Lung (tissue), 11 donors: ENCODE measurements at regions not wholly inside any gene's neighbourhood (a gene's known extent, or its start where the extent isn't known, plus 50 kb on each side); places are given as distances from the start of the nearest gene placed in this dataset.

Source experiments
- ATAC-seq: fragments of 200-7000 bp; cut with Tn5 transposase; one replicate; pipeline ENCODE4 v1.9.1; 2020; ENCODE audit warnings: moderate number of reproducible peaks; ENCODE audit not compliant: insufficient read depth, low FRiP score
- DNase-seq, 3 donors: peaks; one replicate each; pipeline ENCODE4 v3.0.0-alpha.2; 2013 to 2017
- H3K27ac ChIP-seq, 2 donors: one replicate each; pipeline ENCODE4 v1.5.1; 2013; ENCODE audit warnings: mild to moderate bottlenecking in 2 of 2, moderate library complexity in 2 of 2, control low read depth in 1 of 2, inconsistent platforms in 1 of 2, low read depth in 1 of 2, low read length in 1 of 2
- H3K27me3 ChIP-seq, 3 donors: one replicate each; pipeline ENCODE4 v1.5.1; 2013; ENCODE audit warnings: low read length in 2 of 3; ENCODE audit not compliant: control insufficient read depth in 3 of 3, insufficient read depth in 3 of 3
- H3K36me3 ChIP-seq, 4 donors: one replicate each; pipeline ENCODE4 v1.5.1; 2013; ENCODE audit warnings: low read length in 4 of 4, mild to moderate bottlenecking in 1 of 4, moderate library complexity in 1 of 4; ENCODE audit not compliant: control insufficient read depth in 4 of 4, insufficient read depth in 4 of 4
- H3K4me1 ChIP-seq, 5 donors: one replicate each; pipeline ENCODE4 v1.5.1; 2013; ENCODE audit warnings: low read length in 5 of 5, mild to moderate bottlenecking in 2 of 5, moderate library complexity in 1 of 5; ENCODE audit not compliant: control insufficient read depth in 5 of 5, insufficient read depth in 5 of 5
- H3K4me3 ChIP-seq: one replicate; pipeline ENCODE4 v1.5.1; 2013; ENCODE audit warnings: mild to moderate bottlenecking, control low read depth, moderate library complexity
- H3K9ac ChIP-seq, 2 donors: one replicate each; pipeline ENCODE4 v1.5.1; 2013; ENCODE audit warnings: low read length in 2 of 2, control low read depth in 1 of 2; ENCODE audit not compliant: insufficient read depth in 1 of 2
- H3K9me3 ChIP-seq, 4 donors: one replicate each; pipeline ENCODE4 v1.5.1; 2013; ENCODE audit warnings: low read length in 3 of 4, mild to moderate bottlenecking in 1 of 4, moderate library complexity in 1 of 4; ENCODE audit not compliant: control insufficient read depth in 4 of 4, insufficient read depth in 3 of 4
- WGBS, 2 donors: extraction: QIAGEN DNeasy Blood & Tissue Kit; methylation state at CpG; one replicate each; pipeline ENCODE4 v1.1.7; 2013; 5-methylcytosine and 5-hydroxymethylcytosine counted together
- TF ChIP-seq, protein P1 (sequence below): IDR thresholded peaks from 2 replicates; pipeline ENCODE4 v1.5.1; 2012; ENCODE audit warnings: mild to moderate bottlenecking; ENCODE audit errors: control extremely low read depth, extremely low read depth
- donor health status: control.
- donor health status: control.
- donor health status: Bipolar disorder and iron deficiency.
- donor health status: healthy.
- donor health status: DM: yes; HTN: yes; CAD: no.

- TF ChIP-seq, protein P1, sequence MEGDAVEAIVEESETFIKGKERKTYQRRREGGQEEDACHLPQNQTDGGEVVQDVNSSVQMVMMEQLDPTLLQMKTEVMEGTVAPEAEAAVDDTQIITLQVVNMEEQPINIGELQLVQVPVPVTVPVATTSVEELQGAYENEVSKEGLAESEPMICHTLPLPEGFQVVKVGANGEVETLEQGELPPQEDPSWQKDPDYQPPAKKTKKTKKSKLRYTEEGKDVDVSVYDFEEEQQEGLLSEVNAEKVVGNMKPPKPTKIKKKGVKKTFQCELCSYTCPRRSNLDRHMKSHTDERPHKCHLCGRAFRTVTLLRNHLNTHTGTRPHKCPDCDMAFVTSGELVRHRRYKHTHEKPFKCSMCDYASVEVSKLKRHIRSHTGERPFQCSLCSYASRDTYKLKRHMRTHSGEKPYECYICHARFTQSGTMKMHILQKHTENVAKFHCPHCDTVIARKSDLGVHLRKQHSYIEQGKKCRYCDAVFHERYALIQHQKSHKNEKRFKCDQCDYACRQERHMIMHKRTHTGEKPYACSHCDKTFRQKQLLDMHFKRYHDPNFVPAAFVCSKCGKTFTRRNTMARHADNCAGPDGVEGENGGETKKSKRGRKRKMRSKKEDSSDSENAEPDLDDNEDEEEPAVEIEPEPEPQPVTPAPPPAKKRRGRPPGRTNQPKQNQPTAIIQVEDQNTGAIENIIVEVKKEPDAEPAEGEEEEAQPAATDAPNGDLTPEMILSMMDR, result no peak
- ATAC-seq, result peak; percentile 53
- Histone ChIP-seq H3K27ac (no peak overlapping the region), H3K9ac (no peak overlapping the region), H3K9me3 (no peaks in the 10 kb centered on the region), H3K27me3 (no peaks in the 10 kb centered on the region), H3K4me1 (peaks cover 0 to 35% (median 6%) of the 10 kb centered on the region in 5 donors), H3K36me3 (no peaks in the 10 kb centered on the region), H3K4me3 (no peak overlapping the region)
- 14 to 15% methylated on average over 7 of the region's 7 CpGs for WGBS, 2 donors
- DNase-seq, result peak; percentile 68 to 90 (median 88)
Measured at GRCh38 chr6:48765352-48765961, 654.5 kb upstream of the PTCHD4 start.

- Histone ChIP-seq H3K27ac (no peak overlapping the region), H3K36me3 (no peaks in the 10 kb centered on the region), H3K9me3 (no peaks in the 10 kb centered on the region), H3K27me3 (no peaks in the 10 kb centered on the region), H3K4me3 (no peak overlapping the region), H3K9ac (peak overlapping the region in 1 of 2 donors; percentile 4), H3K4me1 (peaks cover 0 to 35% (median 6%) of the 10 kb centered on the region in 5 donors)
- TF ChIP-seq, protein P1, result no peak
- DNase-seq, result peak; percentile 51 to 97 (median 95)
- WGBS, 2 donors, result 58 to 75% methylated on average over 6 of the region's 6 CpGs
- ATAC-seq, result no peak
Measured at GRCh38 chr6:48764286-48765044, 653.5 kb upstream of the PTCHD4 start.

DNA sequence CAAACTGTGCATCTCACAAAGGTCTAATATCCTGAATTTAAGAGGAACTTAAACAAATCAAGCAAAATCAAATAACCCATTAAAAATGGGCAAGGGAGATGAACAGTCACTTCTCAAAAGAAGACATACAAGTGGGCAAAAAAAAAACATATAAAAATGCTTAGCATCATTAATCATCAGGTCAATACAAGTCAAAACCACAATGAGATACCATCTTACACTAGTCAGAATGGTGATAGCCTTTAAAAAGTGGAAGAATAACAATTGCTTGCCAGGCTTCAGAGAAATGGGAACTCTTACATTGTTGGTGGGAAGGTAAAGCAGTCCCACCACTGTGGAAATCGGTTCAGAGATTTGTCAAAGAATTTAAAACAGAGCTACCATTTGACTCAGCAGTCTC is 646.7 kb upstream of the PTCHD4 start:
- TF ChIP-seq, protein P1, result no peak
- Histone ChIP-seq H3K4me3 (no peak overlapping the region), H3K9me3 (no peaks in the 10 kb centered on the region), H3K9ac (no peak overlapping the region), H3K36me3 (no peaks in the 10 kb centered on the region), H3K27ac (no peak overlapping the region), H3K4me1 (peaks cover 0 to 11% (median 0%) of the 10 kb centered on the region in 5 donors), H3K27me3 (no peaks in the 10 kb centered on the region)
- WGBS, 2 donors, result 44 to 75% methylated on average over 1 of the region's 1 CpG
- DNase-seq (no peak), ATAC-seq (no peak)
